T-helper 17 cell (primary cell): ENCODE measurements at regions not wholly inside any gene's neighbourhood (a gene's known extent, or its start where the extent isn't known, plus 50 kb on each side); places are given as distances from the start of the nearest gene placed in this dataset.

ENCODE experiments used
- ATAC-seq: fragments of 150-1000 bp; cut with Tn5 transposase; 2 replicates; pipeline ENCODE4 v1.10.0; 2021; ENCODE audit warnings: mild to moderate bottlenecking, moderate library complexity
- DNase-seq, 3 donors: peaks; one replicate each; pipeline versions ENCODE4 v3.0.0 to v3.0.0-alpha.2; 2020 to 2021
- H3K9me3 ChIP-seq: one replicate; pipeline ENCODE4 v1.7.0; 2013; ENCODE audit warnings: low read length, mild to moderate bottlenecking; ENCODE audit not compliant: control insufficient read depth, poor library complexity, severe bottlenecking
- H3K27ac Mint-ChIP-seq: one replicate; pipeline ENCODE4 v1.8.0; 2022; ENCODE audit warnings: mild to moderate bottlenecking, moderate library complexity, mixed read lengths
- H3K27me3 Mint-ChIP-seq: one replicate; pipeline ENCODE4 v1.8.0; 2022; ENCODE audit warnings: mixed read lengths
- H3K36me3 Mint-ChIP-seq: one replicate; pipeline ENCODE4 v1.8.0; 2022; ENCODE audit warnings: low read depth, mixed read lengths
- H3K4me1 Mint-ChIP-seq: one replicate; pipeline ENCODE4 v1.8.0; 2022; ENCODE audit warnings: mild to moderate bottlenecking, mixed read lengths
- H3K4me3 Mint-ChIP-seq: one replicate; pipeline ENCODE4 v1.8.0; 2022; ENCODE audit warnings: mild to moderate bottlenecking, moderate library complexity, mixed read lengths

DNA sequence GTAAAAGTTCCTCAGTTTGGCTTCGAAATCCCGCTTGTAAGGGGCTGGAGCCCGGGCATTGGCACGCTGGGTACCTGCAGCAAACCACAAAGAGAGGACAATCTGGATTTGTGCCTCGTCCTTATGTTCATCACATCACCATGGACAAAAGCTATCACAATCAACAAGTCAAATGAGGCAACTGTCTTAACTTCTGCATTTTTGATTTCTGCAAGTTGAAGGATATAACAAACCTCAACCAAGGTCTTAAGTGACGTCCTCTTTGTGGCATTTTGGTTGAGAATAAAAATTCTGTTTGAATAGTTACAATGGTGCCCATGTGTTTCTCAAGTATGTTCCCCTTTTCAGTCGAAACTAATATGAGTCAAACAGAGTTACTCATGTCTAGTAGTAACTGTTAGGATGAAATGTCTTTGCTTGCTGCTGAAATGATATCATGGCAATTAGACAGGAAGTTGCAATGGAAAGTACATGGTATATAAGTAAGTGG is 70.8 kb upstream of the STK17B start:
- H3K9me3 ChIP-seq, result no peaks in the 10 kb centered on the region
- H3K27ac Mint-ChIP-seq, result peak overlapping the region; percentile 98
- no peaks in the 10 kb centered on the region for H3K36me3 Mint-ChIP-seq
- H3K4me1 Mint-ChIP-seq, result peaks cover 48% of the 10 kb centered on the region
- no peak for DNase-seq
- peak; percentile 73 for ATAC-seq
- H3K4me3 Mint-ChIP-seq, result no peak overlapping the region
- H3K27me3 Mint-ChIP-seq, result no peaks in the 10 kb centered on the region

DNA sequence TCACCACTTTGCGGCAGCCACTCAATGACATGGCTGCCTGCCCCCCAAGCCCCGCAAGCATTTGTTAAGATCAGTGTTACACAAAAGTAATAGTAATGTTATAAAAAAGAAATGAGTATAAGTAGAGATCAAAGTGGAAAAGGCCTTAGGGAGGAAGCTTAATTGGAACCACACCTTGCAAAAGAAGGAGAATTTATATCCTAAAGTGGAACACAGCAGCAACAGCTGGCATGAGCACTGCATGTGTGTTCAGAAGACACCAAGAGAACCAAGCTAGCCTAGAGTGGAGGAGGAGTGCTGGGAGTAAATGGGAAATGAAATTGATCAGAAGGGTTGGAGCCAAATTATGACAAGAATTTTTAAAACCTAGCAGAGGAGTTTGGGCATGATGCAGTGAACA is 73.1 kb upstream of the STK17B start:
- H3K9me3 ChIP-seq, result no peaks in the 10 kb centered on the region
- Mint-ChIP-seq H3K27me3 (no peaks in the 10 kb centered on the region), H3K4me3 (no peak overlapping the region), H3K4me1 (peaks cover 46% of the 10 kb centered on the region), H3K36me3 (no peaks in the 10 kb centered on the region), H3K27ac (no peak overlapping the region)
- ATAC-seq (no peak), DNase-seq (no peak)

DNA sequence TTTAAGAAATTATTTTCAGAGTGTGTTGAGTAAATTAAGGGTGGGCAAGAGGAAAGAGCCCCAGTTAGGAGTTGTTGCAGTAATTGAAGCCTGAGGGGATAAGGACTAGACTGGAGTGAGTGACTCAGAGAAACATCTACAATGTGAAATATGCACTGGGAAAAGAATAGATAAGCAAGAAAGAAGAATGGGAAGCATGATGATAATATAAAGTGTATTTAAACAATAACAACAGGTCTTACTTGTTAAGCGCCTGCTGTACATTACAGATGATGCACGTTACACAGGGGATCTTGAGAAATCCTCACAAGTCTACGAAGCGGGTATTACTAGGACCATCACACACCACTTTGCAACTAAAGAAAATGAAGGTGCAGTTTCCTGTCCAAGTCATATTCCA is 73.6 kb upstream of the STK17B start:
- Mint-ChIP-seq H3K36me3 (no peaks in the 10 kb centered on the region), H3K27ac (no peak overlapping the region), H3K4me1 (peaks cover 45% of the 10 kb centered on the region), H3K27me3 (no peaks in the 10 kb centered on the region), H3K4me3 (no peak overlapping the region)
- DNase-seq (no peak), ATAC-seq (no peak)
- no peaks in the 10 kb centered on the region for H3K9me3 ChIP-seq

DNA sequence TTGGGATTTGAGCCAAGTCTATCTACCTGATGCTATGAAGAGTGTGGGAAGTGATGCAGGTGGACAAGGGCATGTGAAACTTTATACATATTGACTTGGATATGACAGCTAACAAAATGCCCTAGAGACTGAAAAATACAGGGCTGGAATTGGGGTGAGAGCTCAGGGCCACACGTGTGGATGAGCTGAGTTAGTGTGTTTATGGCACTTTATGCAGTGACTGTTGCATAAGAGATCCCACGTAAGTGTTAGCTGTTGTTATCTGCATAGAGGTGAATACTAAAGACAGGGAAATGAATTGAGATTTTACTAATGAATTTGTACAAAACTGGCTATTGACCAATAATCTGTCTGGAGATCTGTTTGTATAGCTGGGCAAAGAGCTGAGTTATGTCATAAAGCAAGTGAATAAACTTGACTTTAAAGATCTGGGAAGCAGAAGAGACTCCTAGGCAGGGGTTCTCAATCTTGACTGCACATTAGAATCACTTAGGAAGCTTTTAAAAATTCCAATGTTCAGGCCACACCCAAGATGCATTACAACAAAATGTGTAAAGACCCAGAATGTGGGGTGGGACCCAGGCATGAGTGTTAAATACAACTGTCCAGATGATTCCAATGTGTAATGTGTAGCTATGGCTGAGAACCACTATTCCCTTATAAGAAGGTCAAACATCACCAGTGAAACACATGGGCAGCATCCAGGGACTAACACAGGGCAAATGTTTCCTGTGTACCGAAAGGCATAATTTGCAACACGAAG is 74.2 kb upstream of the STK17B start:
- peaks cover 42% of the 10 kb centered on the region for H3K4me1 Mint-ChIP-seq
- no peak overlapping the region for H3K4me3 Mint-ChIP-seq
- DNase-seq (no peak), ATAC-seq (no peak)
- peak overlapping the region; percentile 11 for H3K27ac Mint-ChIP-seq
- H3K36me3 Mint-ChIP-seq, result no peaks in the 10 kb centered on the region
- H3K27me3 Mint-ChIP-seq, result no peaks in the 10 kb centered on the region
- H3K9me3 ChIP-seq, result no peaks in the 10 kb centered on the region

DNA sequence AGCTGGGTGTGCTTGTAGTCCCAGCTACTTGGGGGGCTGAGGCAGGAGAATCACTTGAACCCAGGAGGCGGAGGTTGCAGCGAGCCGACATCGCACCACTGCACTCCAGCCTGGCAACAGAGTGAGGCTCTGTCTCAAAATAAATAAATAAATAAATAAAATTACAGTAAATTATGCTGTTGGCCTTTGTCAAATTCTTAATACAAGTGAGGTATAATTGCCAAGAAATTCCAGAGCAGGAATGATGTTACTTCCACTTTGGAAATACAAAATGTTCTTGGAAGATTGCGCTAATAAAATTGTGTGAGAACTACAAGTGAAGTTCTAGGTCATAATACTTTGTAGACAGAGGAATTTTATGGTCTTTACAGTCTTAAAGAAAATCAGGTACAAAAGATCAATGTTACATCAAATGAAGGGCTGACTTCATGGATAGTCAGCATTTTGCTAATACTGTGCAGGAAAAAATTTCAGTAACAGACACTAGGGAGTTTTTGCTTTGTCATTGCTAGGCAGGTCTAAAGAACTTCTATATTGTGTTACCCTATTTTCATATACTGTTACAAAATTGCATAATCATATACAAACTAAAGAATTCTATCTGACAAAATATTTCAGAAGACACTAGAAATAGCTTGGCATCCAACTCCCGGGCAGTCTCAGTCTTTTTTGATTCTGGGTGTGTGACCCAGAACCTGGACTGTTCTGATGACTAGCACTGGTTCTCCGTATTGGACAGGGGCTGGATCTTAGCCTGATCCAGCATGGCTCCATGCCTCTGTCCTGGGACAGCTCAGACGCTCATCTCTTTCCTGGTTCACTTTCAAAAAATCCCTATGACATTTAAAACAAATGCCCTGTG is 76.0 kb upstream of the STK17B start:
- no peaks in the 10 kb centered on the region for H3K36me3 Mint-ChIP-seq
- no peak overlapping the region for H3K4me3 Mint-ChIP-seq
- DNase-seq (no peak), ATAC-seq (no peak)
- H3K4me1 Mint-ChIP-seq, result peaks cover 39% of the 10 kb centered on the region
- H3K27ac Mint-ChIP-seq, result peak overlapping the region; percentile 56
- H3K9me3 ChIP-seq, result no peaks in the 10 kb centered on the region
- no peaks in the 10 kb centered on the region for H3K27me3 Mint-ChIP-seq

DNA sequence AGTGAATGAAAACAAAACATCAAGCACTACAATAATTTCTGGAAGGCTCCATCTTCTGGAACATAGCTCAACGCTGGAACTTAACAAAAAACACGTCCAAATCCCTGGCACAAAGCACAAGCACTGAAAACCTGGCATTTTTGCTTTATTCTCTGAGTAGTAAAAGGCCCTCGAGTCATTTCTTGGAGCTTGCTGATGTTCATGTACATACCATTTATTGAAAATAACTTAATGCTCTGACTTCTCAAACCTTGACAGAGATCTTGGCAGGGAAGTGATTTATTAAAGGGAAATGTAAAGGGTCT is 76.5 kb upstream of the STK17B start:
- ATAC-seq, result no peak
- Mint-ChIP-seq H3K36me3 (no peaks in the 10 kb centered on the region), H3K4me1 (peaks cover 43% of the 10 kb centered on the region), H3K27me3 (no peaks in the 10 kb centered on the region), H3K4me3 (no peak overlapping the region), H3K27ac (peak overlapping the region; percentile 56)
- DNase-seq, result no peak
- H3K9me3 ChIP-seq, result no peaks in the 10 kb centered on the region

DNA sequence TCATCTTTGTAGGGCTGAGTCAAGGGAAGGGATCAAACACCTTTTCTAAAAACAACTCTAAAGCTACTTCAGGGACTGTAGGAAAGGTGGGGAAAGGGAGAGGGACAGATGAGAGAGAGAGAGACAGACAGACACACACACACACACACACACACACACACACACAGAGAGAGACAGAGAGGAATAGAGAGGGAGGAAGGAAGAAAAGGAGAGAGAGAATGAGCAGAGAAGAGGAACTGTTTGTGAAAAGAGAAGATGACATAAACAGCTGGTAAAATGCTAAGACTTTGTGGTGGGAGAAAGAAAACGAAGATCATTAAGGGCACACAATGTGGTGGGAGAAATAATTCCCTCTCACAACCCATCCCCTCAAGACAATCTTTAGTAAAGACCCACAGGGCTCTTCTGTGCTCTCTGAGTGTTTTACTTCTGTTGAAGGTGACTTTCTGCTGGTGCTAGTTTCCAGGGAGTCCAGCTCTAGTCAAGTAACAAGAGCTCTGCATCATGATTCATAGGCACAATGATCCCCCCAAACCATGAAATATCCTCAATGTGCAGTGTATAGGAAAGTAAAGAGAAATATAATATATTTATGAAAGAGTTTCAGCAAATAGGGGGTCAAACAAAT is 77.2 kb upstream of the STK17B start:
- ATAC-seq (peak; percentile 37), DNase-seq (no peak)
- H3K4me1 Mint-ChIP-seq, result peaks cover 49% of the 10 kb centered on the region
- H3K4me3 Mint-ChIP-seq, result no peak overlapping the region
- H3K27ac Mint-ChIP-seq, result peak overlapping the region; percentile 56
- no peaks in the 10 kb centered on the region for H3K9me3 ChIP-seq
- H3K27me3 Mint-ChIP-seq, result no peaks in the 10 kb centered on the region
- H3K36me3 Mint-ChIP-seq, result peaks cover 3% of the 10 kb centered on the region

DNA sequence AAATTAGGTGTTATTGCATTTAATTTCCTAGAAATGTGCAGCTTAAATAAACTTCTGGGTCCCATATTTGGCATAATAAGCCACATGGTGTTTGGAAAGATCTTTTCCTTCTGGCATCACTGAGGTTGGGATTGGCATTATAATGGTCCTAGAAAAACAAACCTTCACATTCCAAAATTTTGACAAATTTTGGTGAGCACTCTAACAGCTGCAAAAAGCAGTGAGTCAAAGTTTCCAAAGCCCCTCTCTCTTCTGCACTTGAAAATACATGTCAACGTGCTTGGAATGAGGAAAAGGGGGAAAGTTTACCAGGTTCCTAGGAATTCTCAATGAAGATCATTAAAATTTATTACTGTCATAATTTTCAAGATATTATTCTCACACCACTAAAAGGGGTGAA is 77.8 kb upstream of the STK17B start:
- Mint-ChIP-seq H3K27me3 (no peaks in the 10 kb centered on the region), H3K36me3 (peaks cover 3% of the 10 kb centered on the region), H3K4me1 (peaks cover 51% of the 10 kb centered on the region), H3K4me3 (no peak overlapping the region), H3K27ac (peak overlapping the region; percentile 56)
- ATAC-seq (no peak), DNase-seq (no peak)
- no peaks in the 10 kb centered on the region for H3K9me3 ChIP-seq

DNA sequence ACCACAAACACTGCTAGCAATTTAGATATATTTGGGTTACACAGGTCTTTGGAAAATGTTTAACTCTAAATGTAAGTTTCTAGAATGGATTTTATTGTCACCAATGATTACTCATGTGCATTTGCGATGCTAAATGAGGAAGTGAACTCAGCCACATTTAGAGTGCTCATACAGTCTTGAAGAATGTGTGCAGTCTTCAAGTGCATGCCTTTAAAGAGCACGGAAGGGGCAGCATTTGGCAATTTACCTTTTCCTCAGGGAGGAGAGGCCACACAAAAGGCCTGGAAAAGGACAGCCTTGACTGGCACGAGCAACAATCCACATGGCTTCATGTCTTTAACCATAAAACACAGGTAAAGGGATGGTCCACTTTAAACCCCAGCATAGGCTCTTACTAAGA is 78.5 kb upstream of the STK17B start:
- Mint-ChIP-seq H3K27me3 (no peaks in the 10 kb centered on the region), H3K4me3 (no peak overlapping the region), H3K36me3 (peaks cover 3% of the 10 kb centered on the region), H3K4me1 (peaks cover 49% of the 10 kb centered on the region), H3K27ac (peak overlapping the region; percentile 56)
- no peaks in the 10 kb centered on the region for H3K9me3 ChIP-seq
- ATAC-seq (peak; percentile 67), DNase-seq (no peak)

DNA sequence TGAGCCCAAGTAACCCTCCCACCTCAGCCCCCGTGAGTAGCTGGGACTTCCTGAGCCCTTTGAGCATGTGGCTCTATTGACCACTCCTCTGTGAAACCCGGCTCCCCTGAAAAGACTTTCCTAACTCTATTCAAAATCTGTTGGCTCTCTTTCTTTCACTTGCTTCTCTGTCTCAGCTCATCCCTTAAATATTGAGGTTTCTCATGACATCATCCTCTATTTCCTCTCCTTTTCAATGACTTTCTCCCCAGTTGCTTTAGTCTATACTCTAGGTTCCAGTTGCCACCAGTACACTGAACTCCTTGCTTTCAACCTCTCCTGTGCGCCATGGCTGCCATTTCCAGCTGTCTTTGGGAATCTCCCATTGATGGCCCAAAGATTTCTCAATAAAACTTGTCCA is 79.8 kb upstream of the STK17B start:
- Mint-ChIP-seq H3K27me3 (no peaks in the 10 kb centered on the region), H3K27ac (no peak overlapping the region), H3K36me3 (peaks cover 3% of the 10 kb centered on the region), H3K4me3 (no peak overlapping the region), H3K4me1 (peaks cover 44% of the 10 kb centered on the region)
- DNase-seq, result no peak
- no peaks in the 10 kb centered on the region for H3K9me3 ChIP-seq
- ATAC-seq, result no peak

DNA sequence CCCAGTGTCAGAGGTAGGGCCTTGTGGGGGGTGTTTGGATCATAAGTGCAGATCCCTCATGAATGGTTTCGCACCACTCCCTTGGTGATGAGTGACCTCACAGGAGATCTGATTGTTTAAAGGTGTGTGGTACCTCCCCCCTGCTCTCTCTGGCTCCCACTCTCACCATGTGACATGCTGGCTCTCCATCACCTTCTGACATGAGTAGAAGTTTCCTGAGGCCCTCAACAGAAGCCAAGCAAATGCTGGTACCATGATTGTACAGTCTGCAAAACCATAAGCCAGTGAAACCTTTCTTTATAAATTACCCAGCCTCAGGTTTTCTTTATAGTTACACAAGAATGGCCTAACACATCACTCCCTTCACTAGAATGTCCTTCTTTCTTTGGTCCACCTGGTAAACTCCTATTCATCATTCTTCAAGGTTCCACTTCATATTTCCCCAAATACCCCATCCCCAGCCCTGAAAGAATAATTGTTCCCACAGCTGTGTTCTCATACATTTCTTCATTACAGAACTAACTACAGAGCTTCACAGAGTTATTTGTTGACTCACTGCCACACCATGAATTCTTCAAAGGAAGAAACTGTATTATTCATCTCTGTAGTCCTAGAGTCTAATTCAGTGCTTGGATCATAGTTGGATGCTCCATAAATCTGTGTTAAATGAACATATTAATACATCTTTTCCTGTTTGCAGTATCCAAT is 81.2 kb upstream of the STK17B start:
- peaks cover 3% of the 10 kb centered on the region for H3K36me3 Mint-ChIP-seq
- ATAC-seq (no peak), DNase-seq (no peak)
- no peaks in the 10 kb centered on the region for H3K9me3 ChIP-seq
- H3K4me1 Mint-ChIP-seq, result peaks cover 50% of the 10 kb centered on the region
- H3K4me3 Mint-ChIP-seq, result no peak overlapping the region
- H3K27ac Mint-ChIP-seq, result no peak overlapping the region
- H3K27me3 Mint-ChIP-seq, result no peaks in the 10 kb centered on the region

DNA sequence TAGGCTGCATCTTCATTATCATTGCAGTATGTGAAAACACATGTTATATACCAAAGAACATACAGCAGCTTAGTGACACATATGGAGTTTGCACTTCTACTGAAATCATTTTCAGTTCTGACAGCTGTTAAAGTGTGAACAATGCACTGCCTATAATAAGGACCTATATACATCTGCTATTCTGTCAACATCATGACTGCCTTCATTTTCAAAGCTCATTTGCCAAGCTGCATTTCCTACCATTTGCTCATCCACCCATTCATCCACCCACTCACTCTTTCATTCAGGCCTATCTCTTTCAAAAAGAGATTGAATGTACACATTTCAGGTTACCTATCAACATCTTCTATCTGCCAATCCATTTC is 81.7 kb upstream of the STK17B start:
- no peaks in the 10 kb centered on the region for H3K9me3 ChIP-seq
- H3K27me3 Mint-ChIP-seq, result no peaks in the 10 kb centered on the region
- peaks cover 3% of the 10 kb centered on the region for H3K36me3 Mint-ChIP-seq
- DNase-seq (no peak), ATAC-seq (no peak)
- H3K4me1 Mint-ChIP-seq, result peaks cover 47% of the 10 kb centered on the region
- no peak overlapping the region for H3K4me3 Mint-ChIP-seq
- H3K27ac Mint-ChIP-seq, result no peak overlapping the region

DNA sequence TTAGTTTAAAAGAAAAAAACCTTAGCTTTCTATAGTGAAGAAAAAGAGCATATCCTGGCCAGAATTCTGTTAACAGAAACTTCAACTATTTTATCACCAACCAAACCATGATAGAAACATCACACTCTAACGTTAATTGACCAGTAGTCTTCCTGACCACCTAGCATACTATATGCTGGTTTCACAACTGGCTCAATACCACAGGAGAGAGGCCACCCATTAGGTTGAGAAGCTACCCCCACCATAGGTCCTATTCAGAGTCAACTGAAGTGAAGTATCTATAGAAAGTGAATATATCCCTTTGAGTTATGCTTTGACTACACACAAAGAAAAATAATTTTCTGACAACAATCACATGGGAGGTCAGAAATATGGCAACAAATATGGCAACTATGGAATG is 85.2 kb upstream of the STK17B start:
- no peaks in the 10 kb centered on the region for H3K9me3 ChIP-seq
- DNase-seq (no peak), ATAC-seq (no peak)
- Mint-ChIP-seq H3K27ac (peak overlapping the region; percentile 4), H3K4me1 (peaks cover 45% of the 10 kb centered on the region), H3K4me3 (peak overlapping the region; percentile 52), H3K27me3 (no peaks in the 10 kb centered on the region), H3K36me3 (peaks cover 3% of the 10 kb centered on the region)
